Ishikawa (cell line): ENCODE measurements at regions not wholly inside any gene's neighbourhood (a gene's known extent, or its start where the extent isn't known, plus 50 kb on each side); places are given as distances from the start of the nearest gene placed in this dataset.

Experiments
- CEBPB ChIP-seq: IDR thresholded peaks from 2 replicates; pipeline ENCODE4 v1.6.1; 2012
- CREB1 ChIP-seq: IDR thresholded peaks from 2 replicates; pipeline ENCODE4 v1.6.1; 2012; ENCODE audit warnings: low read depth
- EGR1 ChIP-seq: IDR thresholded peaks from 2 replicates; pipeline ENCODE4 v1.6.1; 2012
- EP300 ChIP-seq: IDR thresholded peaks from 2 replicates; pipeline ENCODE4 v1.6.1; 2012; ENCODE audit warnings: borderline replicate concordance
- FOXM1 ChIP-seq: IDR thresholded peaks from 2 replicates; pipeline ENCODE4 v1.6.1; 2012; ENCODE audit warnings: low read depth, borderline replicate concordance
- NFIC ChIP-seq: IDR thresholded peaks from 2 replicates; pipeline ENCODE4 v1.6.1; 2012
- RAD21 ChIP-seq: IDR thresholded peaks from 2 replicates; pipeline ENCODE4 v1.6.1; 2012; ENCODE audit warnings: low read depth
- TAF1 ChIP-seq: IDR thresholded peaks from 2 replicates; pipeline ENCODE4 v1.6.1; 2012; ENCODE audit warnings: low read depth, mild to moderate bottlenecking
- TCF12 ChIP-seq: IDR thresholded peaks from 2 replicates; pipeline ENCODE4 v1.6.1; 2012; ENCODE audit warnings: low read depth
- TEAD4 ChIP-seq: IDR thresholded peaks from 2 replicates; pipeline ENCODE4 v1.6.1; 2012
- YY1 ChIP-seq: IDR thresholded peaks from 2 replicates; pipeline ENCODE4 v1.6.1; 2012; ENCODE audit warnings: low read depth
- ZBTB7A ChIP-seq: IDR thresholded peaks from 2 replicates; pipeline ENCODE4 v1.6.1; 2012; ENCODE audit warnings: low read depth
- TF ChIP-seq, protein P1 (sequence below): IDR thresholded peaks from 2 replicates; pipeline ENCODE4 v1.6.1; 2012
- TF ChIP-seq, protein P2 (sequence below): IDR thresholded peaks from 2 replicates; pipeline ENCODE4 v1.6.1; 2012
- TF ChIP-seq, protein P3 (sequence below): IDR thresholded peaks from 2 replicates; pipeline ENCODE4 v1.6.1; 2012; ENCODE audit warnings: low read depth, mild to moderate bottlenecking

DNA sequence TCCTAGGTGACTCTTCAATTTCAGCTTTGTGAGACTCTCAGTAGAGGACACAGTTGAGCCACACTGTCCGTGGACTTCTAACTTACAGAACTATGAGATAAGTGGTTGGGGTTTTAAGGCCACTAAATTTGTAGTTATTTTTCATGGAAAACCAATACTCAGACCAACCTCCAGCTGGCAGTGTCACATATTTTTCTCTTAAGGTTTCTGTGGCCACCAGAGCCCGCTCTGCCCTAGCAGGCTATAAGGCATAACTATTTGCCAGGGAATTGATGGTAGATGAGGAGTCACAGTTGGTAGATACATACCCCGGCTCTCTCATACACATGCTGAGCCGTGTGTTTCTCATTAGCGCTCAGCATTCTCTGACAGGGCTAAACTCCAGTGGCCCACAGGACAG lies 336.8 kb upstream of the MON1B start:
- TF ChIP-seq, protein P1, sequence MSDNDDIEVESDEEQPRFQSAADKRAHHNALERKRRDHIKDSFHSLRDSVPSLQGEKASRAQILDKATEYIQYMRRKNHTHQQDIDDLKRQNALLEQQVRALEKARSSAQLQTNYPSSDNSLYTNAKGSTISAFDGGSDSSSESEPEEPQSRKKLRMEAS, result no peak
- TF ChIP-seq EGR1 (no peak), NFIC (no peak), FOXM1 (no peak), YY1 (no peak), CREB1 (no peak), ZBTB7A (no peak), CEBPB (no peak), TAF1 (no peak), TEAD4 (no peak), RAD21 (no peak), EP300 (no peak), TCF12 (no peak)
- TF ChIP-seq, protein P2, sequence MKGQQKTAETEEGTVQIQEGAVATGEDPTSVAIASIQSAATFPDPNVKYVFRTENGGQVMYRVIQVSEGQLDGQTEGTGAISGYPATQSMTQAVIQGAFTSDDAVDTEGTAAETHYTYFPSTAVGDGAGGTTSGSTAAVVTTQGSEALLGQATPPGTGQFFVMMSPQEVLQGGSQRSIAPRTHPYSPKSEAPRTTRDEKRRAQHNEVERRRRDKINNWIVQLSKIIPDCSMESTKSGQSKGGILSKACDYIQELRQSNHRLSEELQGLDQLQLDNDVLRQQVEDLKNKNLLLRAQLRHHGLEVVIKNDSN, result no peak
- TF ChIP-seq, protein P3, sequence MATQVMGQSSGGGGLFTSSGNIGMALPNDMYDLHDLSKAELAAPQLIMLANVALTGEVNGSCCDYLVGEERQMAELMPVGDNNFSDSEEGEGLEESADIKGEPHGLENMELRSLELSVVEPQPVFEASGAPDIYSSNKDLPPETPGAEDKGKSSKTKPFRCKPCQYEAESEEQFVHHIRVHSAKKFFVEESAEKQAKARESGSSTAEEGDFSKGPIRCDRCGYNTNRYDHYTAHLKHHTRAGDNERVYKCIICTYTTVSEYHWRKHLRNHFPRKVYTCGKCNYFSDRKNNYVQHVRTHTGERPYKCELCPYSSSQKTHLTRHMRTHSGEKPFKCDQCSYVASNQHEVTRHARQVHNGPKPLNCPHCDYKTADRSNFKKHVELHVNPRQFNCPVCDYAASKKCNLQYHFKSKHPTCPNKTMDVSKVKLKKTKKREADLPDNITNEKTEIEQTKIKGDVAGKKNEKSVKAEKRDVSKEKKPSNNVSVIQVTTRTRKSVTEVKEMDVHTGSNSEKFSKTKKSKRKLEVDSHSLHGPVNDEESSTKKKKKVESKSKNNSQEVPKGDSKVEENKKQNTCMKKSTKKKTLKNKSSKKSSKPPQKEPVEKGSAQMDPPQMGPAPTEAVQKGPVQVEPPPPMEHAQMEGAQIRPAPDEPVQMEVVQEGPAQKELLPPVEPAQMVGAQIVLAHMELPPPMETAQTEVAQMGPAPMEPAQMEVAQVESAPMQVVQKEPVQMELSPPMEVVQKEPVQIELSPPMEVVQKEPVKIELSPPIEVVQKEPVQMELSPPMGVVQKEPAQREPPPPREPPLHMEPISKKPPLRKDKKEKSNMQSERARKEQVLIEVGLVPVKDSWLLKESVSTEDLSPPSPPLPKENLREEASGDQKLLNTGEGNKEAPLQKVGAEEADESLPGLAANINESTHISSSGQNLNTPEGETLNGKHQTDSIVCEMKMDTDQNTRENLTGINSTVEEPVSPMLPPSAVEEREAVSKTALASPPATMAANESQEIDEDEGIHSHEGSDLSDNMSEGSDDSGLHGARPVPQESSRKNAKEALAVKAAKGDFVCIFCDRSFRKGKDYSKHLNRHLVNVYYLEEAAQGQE, result no peak

DNA sequence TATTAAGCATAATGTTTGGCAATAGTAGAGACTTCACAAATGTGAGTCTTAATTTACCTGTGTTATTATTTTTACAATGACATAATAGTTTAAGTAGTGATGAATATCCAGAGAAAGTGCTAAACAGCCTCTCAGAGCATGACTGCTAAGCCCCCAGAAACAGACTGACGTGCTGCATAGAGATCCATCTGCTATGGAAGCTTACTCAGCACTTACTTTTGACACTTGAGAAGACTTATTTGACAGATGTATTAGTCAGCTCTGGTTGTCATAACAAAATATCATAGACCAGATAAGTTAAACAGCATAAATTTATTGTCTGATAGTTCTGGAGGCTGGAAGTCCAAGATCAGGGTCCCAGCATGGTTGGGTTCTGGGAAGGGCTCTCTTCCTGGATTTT lies 334.9 kb upstream of the MON1B start:
- TF ChIP-seq FOXM1 (no peak), RAD21 (no peak), TCF12 (no peak), CEBPB (no peak), YY1 (no peak), EP300 (no peak), TEAD4 (no peak), EGR1 (no peak), NFIC (no peak), TAF1 (no peak), ZBTB7A (no peak), CREB1 (no peak)
- TF ChIP-seq, protein P3, result no peak
- TF ChIP-seq, protein P1, result no peak
- TF ChIP-seq, protein P2, result no peak

DNA sequence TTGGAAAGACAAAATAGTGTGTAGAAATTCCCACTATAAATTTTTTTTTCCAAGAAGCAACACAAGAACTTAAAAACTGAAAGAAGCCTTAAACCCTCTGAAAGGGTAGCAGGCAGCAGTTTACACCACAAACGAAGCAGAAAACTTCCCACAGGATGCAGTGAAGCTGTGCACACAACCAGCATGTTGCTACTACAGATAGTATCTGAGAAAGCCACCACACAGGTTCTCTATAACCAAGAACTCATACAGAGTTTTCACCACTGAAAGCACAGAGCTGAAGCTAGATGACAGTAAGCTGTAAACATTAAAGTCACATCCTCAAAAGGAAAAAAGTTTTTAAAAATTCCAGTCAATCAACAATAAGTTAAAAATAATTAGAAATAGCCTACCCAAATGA lies 333.6 kb upstream of the MON1B start:
- TF ChIP-seq, protein P3, result no peak
- TF ChIP-seq EGR1, result no peak
- TF ChIP-seq, protein P1, result no peak
- no peak for TF ChIP-seq TAF1
- no peak for TF ChIP-seq YY1
- no peak for TF ChIP-seq ZBTB7A
- TF ChIP-seq EP300, result no peak
- TF ChIP-seq CEBPB, result no peak
- no peak for TF ChIP-seq NFIC
- TF ChIP-seq RAD21, result no peak
- TF ChIP-seq TCF12, result no peak
- no peak for TF ChIP-seq CREB1
- TF ChIP-seq TEAD4, result no peak
- TF ChIP-seq, protein P2, result no peak

DNA sequence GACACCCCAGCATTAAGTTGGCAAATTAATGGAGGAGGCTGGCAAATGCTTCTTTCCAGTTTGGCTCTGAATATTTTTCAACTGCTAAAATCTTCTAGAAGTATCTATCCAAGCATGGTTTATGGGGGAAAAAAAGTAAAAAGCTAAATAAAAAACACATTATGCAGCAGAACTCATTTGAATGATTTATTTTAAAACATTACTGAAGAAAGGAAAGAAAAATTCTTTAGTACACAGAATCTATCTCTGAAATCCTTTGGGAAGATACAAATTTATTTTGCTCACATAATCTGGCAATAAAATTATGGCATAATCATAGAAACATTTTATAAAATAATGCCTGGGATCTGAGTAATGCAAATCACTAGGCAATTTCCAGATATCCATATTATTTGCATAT lies 328.1 kb upstream of the MON1B start:
- TF ChIP-seq, protein P1, result no peak
